PC-9 (cell line): ENCODE measurements at regions not wholly inside any gene's neighbourhood (a gene's known extent, or its start where the extent isn't known, plus 50 kb on each side); places are given as distances from the start of the nearest gene placed in this dataset.

ENCODE experiments used
- BruUV-seq: library from RNA; stranded (reverse); fragments of 400-500 nt; replicated peaks from 2 replicates; lab custom pipeline; 2021; lab: Mats Ljungman, UMichigan
- CTCF ChIA-PET: fragments of 300-600 bp; sonication (Branson Sonifier 250); formaldehyde crosslinking; loops from one replicate; lab custom pipeline; 2022; ENCODE audit warnings: antibody characterized with exemption; lab: Charles Lee
- POLR2A ChIA-PET: fragments of 300-600 bp; sonication (Branson Sonifier 250); formaldehyde crosslinking; loops from one replicate; lab custom pipeline; 2022; ENCODE audit warnings: antibody characterized with exemption; ENCODE audit not compliant: unreplicated experiment; lab: Charles Lee
- DNase-seq, 2 experiments: peaks; one replicate each; pipeline versions ENCODE4 v3.0.0 to v3.0.0-alpha.2; 2015 to 2022; ENCODE audit warnings: mixed read lengths in 1 of 2
- H2AFZ ChIP-seq: fragments of 200-600 bp; sonication (generic); 2 replicates; pipeline ENCODE4 v1.8.1; 2017; ENCODE audit warnings: antibody characterized with exemption
- H3F3A ChIP-seq: fragments of 200-600 bp; sonication (generic); 2 replicates; pipeline ENCODE4 v1.8.1; 2017; ENCODE audit warnings: antibody characterized with exemption, mild to moderate bottlenecking, low read depth; ENCODE audit not compliant: insufficient read depth
- H3K27ac ChIP-seq: fragments of 200-600 bp; sonication (generic); 2 replicates; pipeline ENCODE4 v1.6.1; 2016; ENCODE audit warnings: mixed run types
- H3K27me3 ChIP-seq: fragments of 200-600 bp; sonication (generic); 2 replicates; pipeline ENCODE4 v1.6.1; 2016; ENCODE audit warnings: low read depth, mixed run types; ENCODE audit not compliant: insufficient read depth
- H3K36me3 ChIP-seq: fragments of 200-600 bp; sonication (generic); 2 replicates; pipeline ENCODE4 v1.6.1; 2016; ENCODE audit warnings: low read depth, mixed run types
- H3K4me1 ChIP-seq: fragments of 200-600 bp; sonication (generic); replicated peaks from 2 replicates; pipeline ENCODE4 v1.6.1; 2016; ENCODE audit warnings: mixed run types; ENCODE audit not compliant: insufficient read depth
- H3K4me2 ChIP-seq: fragments of 200-600 bp; sonication (generic); 2 replicates; pipeline ENCODE4 v1.6.1; 2017; ENCODE audit warnings: mixed run types
- H3K4me3 ChIP-seq: fragments of 200-600 bp; sonication (generic); 2 replicates; pipeline ENCODE4 v1.6.1; 2016; ENCODE audit warnings: mixed run types
- H3K79me2 ChIP-seq: fragments of 200-600 bp; sonication (generic); 2 replicates; pipeline ENCODE4 v1.6.1; 2017; ENCODE audit warnings: low read depth, mixed run types
- H3K9me2 ChIP-seq: fragments of 200-600 bp; sonication (generic); 2 replicates; pipeline ENCODE4 v1.8.1; 2017; ENCODE audit warnings: mild to moderate bottlenecking; ENCODE audit not compliant: insufficient read depth
- H3K9me3 ChIP-seq: fragments of 200-600 bp; sonication (generic); 2 replicates; pipeline ENCODE4 v1.8.1; 2016; ENCODE audit warnings: low read depth; ENCODE audit not compliant: insufficient read depth
- H4K20me1 ChIP-seq: fragments of 200-600 bp; sonication (generic); 2 replicates; pipeline ENCODE4 v1.8.1; 2017; ENCODE audit not compliant: insufficient read depth
- CTCF ChIP-seq: fragments of 200-600 bp; sonication (generic); conservative IDR thresholded peaks from 2 replicates; pipeline ENCODE4 v1.6.1; 2017; ENCODE audit warnings: mixed run types, antibody characterized with exemption, mild to moderate bottlenecking, moderate library complexity
- EZH2 ChIP-seq: fragments of 200-600 bp; sonication (generic); IDR thresholded peaks from 2 replicates; pipeline ENCODE4 v1.8.0; 2017; ENCODE audit warnings: antibody characterized with exemption, low read depth
- intact Hi-C: fragments of 100-400 bp; cut with micrococcal nuclease; formaldehyde crosslinking; loops from one replicate; pipeline ENCODE4 v1.10.0; 2022; ENCODE audit not compliant: unreplicated experiment

- Histone ChIP-seq H3K4me2 (no peak overlapping the region), H3K4me3 (no peak overlapping the region), H3K36me3 (no peaks in the 10 kb centered on the region), H3F3A (no peaks in the 10 kb centered on the region), H3K9me3 (no peaks in the 10 kb centered on the region), H3K9me2 (no peaks in the 10 kb centered on the region), H3K27me3 (no peaks in the 10 kb centered on the region), H3K27ac (no peak overlapping the region), H2AFZ (no peak overlapping the region), H3K79me2 (no peaks in the 10 kb centered on the region), H3K4me1 (no peaks in the 10 kb centered on the region), H4K20me1 (no peaks in the 10 kb centered on the region)
- no peak for DNase-seq
- CTCF ChIA-PET = no interaction called here
- POLR2A ChIA-PET = no interaction called here
- BruUV-seq = no TSS peak
- intact Hi-C loops = no loop called here
- TF ChIP-seq EZH2 = no peak
- no peak for TF ChIP-seq CTCF
These were observed 162.9 kb upstream of the GATA6 start for GRCh38 chr18:22006458-22006857.

GRCh38 chr18:22009242-22009641 is 160.1 kb upstream of the GATA6 start:
- H3K4me1 ChIP-seq = no peaks in the 10 kb centered on the region
- no peak for DNase-seq
- no peaks in the 10 kb centered on the region for H3K9me2 ChIP-seq
- no peak overlapping the region for H2AFZ ChIP-seq
- CTCF ChIA-PET = no interaction called here
- TF ChIP-seq CTCF = no peak
- no peak for TF ChIP-seq EZH2
- intact Hi-C loops = no loop called here
- H3K4me3 ChIP-seq = no peak overlapping the region
- no peaks in the 10 kb centered on the region for H3K79me2 ChIP-seq
- no peak overlapping the region for H3K4me2 ChIP-seq
- H3F3A ChIP-seq = no peaks in the 10 kb centered on the region
- BruUV-seq = no TSS peak
- H3K36me3 ChIP-seq = no peaks in the 10 kb centered on the region
- no peaks in the 10 kb centered on the region for H3K9me3 ChIP-seq
- POLR2A ChIA-PET = no interaction called here
- no peaks in the 10 kb centered on the region for H4K20me1 ChIP-seq
- no peak overlapping the region for H3K27ac ChIP-seq
- H3K27me3 ChIP-seq = no peaks in the 10 kb centered on the region

DNA sequence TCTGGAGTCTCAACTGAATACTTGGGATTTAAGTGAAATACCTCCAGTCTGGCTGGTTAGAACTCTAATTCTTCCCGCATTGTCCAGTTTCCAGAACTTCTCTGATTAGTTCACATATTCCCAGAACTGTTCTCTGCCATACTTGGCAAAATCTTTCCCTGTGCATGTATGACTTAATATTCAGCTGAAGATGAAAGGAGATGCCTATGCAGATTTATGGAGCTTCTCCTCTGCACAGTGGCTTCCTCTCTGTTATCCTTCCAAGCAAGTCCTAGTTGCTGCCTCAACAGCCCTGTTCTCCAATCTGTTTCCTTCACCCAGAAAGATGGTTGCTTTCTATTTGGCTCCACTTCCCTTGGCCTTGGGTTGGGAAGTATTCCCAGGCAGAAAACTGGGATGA is 155.4 kb upstream of the GATA6 start:
- H3K9me3 ChIP-seq = no peaks in the 10 kb centered on the region
- no peak for TF ChIP-seq CTCF
- no peak for TF ChIP-seq EZH2
- POLR2A ChIA-PET = no interaction called here
- H3K4me3 ChIP-seq = no peak overlapping the region
- no peak overlapping the region for H3K27ac ChIP-seq
- DNase-seq = no peak
- no peaks in the 10 kb centered on the region for H3K4me1 ChIP-seq
- H3K9me2 ChIP-seq = no peaks in the 10 kb centered on the region
- no peaks in the 10 kb centered on the region for H3F3A ChIP-seq
- no peaks in the 10 kb centered on the region for H3K79me2 ChIP-seq
- no TSS peak for BruUV-seq
- H3K36me3 ChIP-seq = no peaks in the 10 kb centered on the region
- CTCF ChIA-PET = no interaction called here
- intact Hi-C loops = no loop called here
- H4K20me1 ChIP-seq = no peaks in the 10 kb centered on the region
- no peak overlapping the region for H3K4me2 ChIP-seq
- no peak overlapping the region for H2AFZ ChIP-seq
- H3K27me3 ChIP-seq = no peaks in the 10 kb centered on the region
